ENCODE measurements at regions not wholly inside any gene's neighbourhood (a gene's known extent, or its start where the extent isn't known, plus 50 kb on each side); places are given as distances from the start of the nearest gene placed in this dataset.

DNA sequence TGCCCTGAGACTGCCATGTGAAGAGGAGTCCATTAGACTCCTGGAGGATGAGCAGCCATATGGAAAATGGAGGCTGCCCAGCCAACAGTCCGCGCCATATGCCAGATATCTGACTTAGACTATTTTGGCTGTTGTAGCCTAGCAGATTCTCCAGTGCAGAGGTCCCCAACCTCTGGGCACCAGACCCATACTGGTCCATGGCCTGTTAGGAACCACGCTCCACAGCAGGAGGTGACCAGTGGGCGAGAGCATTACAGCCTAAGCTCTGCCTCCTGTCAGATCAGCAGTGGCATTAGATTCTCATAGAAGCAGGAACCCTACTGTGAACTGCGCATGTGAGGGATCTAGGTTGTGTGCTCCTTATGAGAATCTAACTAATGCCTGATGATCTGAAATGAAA, 851.9 kb downstream of the NR2F1-AS1 start:
- TF ChIP-seq, protein P1, sequence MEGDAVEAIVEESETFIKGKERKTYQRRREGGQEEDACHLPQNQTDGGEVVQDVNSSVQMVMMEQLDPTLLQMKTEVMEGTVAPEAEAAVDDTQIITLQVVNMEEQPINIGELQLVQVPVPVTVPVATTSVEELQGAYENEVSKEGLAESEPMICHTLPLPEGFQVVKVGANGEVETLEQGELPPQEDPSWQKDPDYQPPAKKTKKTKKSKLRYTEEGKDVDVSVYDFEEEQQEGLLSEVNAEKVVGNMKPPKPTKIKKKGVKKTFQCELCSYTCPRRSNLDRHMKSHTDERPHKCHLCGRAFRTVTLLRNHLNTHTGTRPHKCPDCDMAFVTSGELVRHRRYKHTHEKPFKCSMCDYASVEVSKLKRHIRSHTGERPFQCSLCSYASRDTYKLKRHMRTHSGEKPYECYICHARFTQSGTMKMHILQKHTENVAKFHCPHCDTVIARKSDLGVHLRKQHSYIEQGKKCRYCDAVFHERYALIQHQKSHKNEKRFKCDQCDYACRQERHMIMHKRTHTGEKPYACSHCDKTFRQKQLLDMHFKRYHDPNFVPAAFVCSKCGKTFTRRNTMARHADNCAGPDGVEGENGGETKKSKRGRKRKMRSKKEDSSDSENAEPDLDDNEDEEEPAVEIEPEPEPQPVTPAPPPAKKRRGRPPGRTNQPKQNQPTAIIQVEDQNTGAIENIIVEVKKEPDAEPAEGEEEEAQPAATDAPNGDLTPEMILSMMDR (conservative IDR thresholded peaks at IDR 0.05) = no peak
- TF ChIP-seq ZFX (IDR thresholded peaks at IDR 0.05) = no peak
